Glutamatergic neuron (in vitro differentiated cells): ENCODE measurements at regions not wholly inside any gene's neighbourhood (a gene's known extent, or its start where the extent isn't known, plus 50 kb on each side); places are given as distances from the start of the nearest gene placed in this dataset.

Source experiments
- DNase-seq: peaks from one replicate; pipeline ENCODE4 v3.0.0; 2022
- H3K27ac Mint-ChIP-seq: one replicate; pipeline ENCODE4 v1.8.0; 2020; ENCODE audit warnings: mild to moderate bottlenecking, mixed read lengths, inconsistent platforms; ENCODE audit not compliant: unreplicated experiment
- H3K27me3 Mint-ChIP-seq: one replicate; pipeline ENCODE4 v1.8.0; 2020; ENCODE audit warnings: mild to moderate bottlenecking, moderate library complexity, mixed read lengths, inconsistent platforms; ENCODE audit not compliant: unreplicated experiment
- H3K36me3 Mint-ChIP-seq: one replicate; pipeline ENCODE4 v1.8.0; 2020; ENCODE audit warnings: mild to moderate bottlenecking, mixed read lengths, inconsistent platforms; ENCODE audit not compliant: unreplicated experiment
- H3K4me1 Mint-ChIP-seq: one replicate; pipeline ENCODE4 v1.8.0; 2020; ENCODE audit warnings: mild to moderate bottlenecking, low read depth, mixed read lengths, inconsistent platforms; ENCODE audit not compliant: unreplicated experiment
- H3K4me3 Mint-ChIP-seq: one replicate; pipeline ENCODE4 v1.8.0; 2020; ENCODE audit warnings: mild to moderate bottlenecking, mixed read lengths, inconsistent platforms; ENCODE audit not compliant: unreplicated experiment
- H3K9me3 Mint-ChIP-seq: one replicate; pipeline ENCODE4 v1.8.0; 2020; ENCODE audit warnings: mild to moderate bottlenecking, moderate library complexity, mixed read lengths, inconsistent platforms; ENCODE audit not compliant: unreplicated experiment
- TF ChIP-seq, protein P1 (sequence below): fragments of 200-600 bp; sonication (generic); IDR thresholded peaks from one replicate; pipeline ENCODE4 v1.5.0; 2021; ENCODE audit not compliant: partially characterized antibody, unreplicated experiment

DNA sequence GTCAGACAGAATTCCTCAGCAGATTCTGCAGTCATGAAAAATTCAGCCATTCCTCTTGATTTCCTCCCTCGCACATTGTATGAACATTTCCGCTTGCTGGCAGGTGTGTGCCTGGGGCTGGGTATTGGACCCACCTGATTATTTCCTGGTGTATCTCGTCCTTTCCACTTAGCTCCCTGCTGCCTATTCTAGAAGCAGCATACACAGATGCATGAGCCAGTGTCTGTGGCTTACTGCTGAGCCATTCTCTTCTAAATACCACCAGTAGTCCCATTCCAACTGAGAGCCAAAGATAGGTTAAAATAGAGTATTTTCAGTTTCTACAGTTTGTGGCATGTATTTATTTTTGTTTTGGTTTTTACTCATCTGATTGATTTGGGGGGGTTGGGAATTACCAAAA, 270.1 kb upstream of the AKR1E2 start:
- no peak for DNase-seq
- Mint-ChIP-seq H3K4me3 (no peak overlapping the region), H3K36me3 (no peaks in the 10 kb centered on the region), H3K27ac (no peak overlapping the region), H3K9me3 (no peaks in the 10 kb centered on the region), H3K27me3 (no peaks in the 10 kb centered on the region), H3K4me1 (no peaks in the 10 kb centered on the region)
- TF ChIP-seq, protein P1, sequence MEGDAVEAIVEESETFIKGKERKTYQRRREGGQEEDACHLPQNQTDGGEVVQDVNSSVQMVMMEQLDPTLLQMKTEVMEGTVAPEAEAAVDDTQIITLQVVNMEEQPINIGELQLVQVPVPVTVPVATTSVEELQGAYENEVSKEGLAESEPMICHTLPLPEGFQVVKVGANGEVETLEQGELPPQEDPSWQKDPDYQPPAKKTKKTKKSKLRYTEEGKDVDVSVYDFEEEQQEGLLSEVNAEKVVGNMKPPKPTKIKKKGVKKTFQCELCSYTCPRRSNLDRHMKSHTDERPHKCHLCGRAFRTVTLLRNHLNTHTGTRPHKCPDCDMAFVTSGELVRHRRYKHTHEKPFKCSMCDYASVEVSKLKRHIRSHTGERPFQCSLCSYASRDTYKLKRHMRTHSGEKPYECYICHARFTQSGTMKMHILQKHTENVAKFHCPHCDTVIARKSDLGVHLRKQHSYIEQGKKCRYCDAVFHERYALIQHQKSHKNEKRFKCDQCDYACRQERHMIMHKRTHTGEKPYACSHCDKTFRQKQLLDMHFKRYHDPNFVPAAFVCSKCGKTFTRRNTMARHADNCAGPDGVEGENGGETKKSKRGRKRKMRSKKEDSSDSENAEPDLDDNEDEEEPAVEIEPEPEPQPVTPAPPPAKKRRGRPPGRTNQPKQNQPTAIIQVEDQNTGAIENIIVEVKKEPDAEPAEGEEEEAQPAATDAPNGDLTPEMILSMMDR, result no peak

DNA sequence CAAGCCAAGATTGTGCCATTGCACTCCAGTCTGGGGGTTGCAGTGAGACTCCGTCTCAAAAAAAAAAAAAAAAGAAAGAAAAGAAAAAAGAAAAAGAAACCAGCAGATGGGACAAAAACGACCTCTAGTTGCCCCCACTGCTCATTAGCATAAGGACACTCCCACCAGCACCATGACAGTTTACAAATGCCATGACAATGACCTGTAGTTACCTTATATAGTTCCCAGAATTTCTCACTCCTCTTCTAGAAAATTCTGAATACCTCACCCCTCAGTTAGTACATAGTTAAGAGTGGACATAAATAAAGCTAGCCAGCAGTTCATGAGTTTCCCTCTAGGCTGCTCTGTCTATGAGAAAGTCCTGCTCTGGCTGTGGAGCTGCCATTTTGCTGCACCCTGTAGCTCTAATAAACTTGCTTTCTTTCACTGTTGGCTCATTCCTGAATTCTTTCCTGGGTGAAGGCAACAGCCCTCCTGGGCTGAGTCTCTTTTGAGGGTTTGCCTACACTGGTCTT, 276.8 kb upstream of the AKR1E2 start:
- TF ChIP-seq, protein P1, result no peak

DNA sequence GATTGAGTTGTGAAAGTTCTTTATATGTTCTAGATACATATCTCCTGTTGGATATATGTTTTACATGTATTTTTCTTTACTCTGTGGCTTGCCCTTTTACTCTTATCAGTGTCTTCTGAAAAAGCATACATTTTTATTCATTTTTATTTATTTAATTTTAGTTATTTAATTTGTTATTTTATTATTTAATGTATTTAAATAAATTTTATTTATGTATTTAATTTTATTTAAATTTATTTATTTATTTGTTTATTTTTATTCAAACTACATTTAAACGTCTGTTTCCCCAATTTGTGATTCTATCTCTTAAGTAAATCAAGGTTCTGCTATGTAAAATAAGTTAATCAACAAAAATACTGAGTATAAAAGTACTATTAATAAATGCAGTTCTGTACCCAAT, 279.1 kb upstream of the AKR1E2 start:
- Mint-ChIP-seq H3K4me3 (no peak overlapping the region), H3K27me3 (no peaks in the 10 kb centered on the region), H3K36me3 (no peaks in the 10 kb centered on the region), H3K4me1 (peaks cover 10% of the 10 kb centered on the region), H3K9me3 (no peaks in the 10 kb centered on the region), H3K27ac (no peak overlapping the region)
- DNase-seq, result no peak
- TF ChIP-seq, protein P1, result no peak

More for the DNA sequence above, 276.8 kb upstream of the AKR1E2 start:
- no peak for DNase-seq
- no peak overlapping the region for H3K27ac Mint-ChIP-seq
- H3K27me3 Mint-ChIP-seq, result no peaks in the 10 kb centered on the region
- H3K36me3 Mint-ChIP-seq, result no peaks in the 10 kb centered on the region
- no peaks in the 10 kb centered on the region for H3K9me3 Mint-ChIP-seq
- H3K4me1 Mint-ChIP-seq, result peaks cover 10% of the 10 kb centered on the region
- no peak overlapping the region for H3K4me3 Mint-ChIP-seq

DNA sequence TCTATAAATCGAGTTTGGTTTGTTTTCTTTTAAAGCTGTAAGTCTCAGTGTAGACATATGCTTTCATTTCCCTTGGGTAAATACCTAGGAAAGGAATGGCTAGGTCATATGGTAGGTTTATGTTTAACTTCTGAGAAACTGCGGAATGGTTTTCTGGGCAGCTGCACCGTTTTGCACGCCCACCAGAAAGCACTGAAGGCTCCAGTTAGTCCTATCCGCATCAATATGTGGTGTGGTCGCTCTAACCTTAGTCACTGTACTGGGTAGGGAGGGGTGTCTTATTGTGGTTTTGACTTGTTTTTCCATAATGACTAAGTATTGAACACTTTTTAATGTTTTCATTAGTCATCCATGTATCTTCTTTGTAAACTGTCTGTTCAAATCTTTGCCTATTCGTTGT, 279.5 kb upstream of the AKR1E2 start:
- DNase-seq, result no peak
- Mint-ChIP-seq H3K4me1 (peaks cover 10% of the 10 kb centered on the region), H3K4me3 (no peak overlapping the region), H3K27me3 (no peaks in the 10 kb centered on the region), H3K27ac (no peak overlapping the region), H3K9me3 (no peaks in the 10 kb centered on the region), H3K36me3 (no peaks in the 10 kb centered on the region)
- TF ChIP-seq, protein P1, result no peak

DNA sequence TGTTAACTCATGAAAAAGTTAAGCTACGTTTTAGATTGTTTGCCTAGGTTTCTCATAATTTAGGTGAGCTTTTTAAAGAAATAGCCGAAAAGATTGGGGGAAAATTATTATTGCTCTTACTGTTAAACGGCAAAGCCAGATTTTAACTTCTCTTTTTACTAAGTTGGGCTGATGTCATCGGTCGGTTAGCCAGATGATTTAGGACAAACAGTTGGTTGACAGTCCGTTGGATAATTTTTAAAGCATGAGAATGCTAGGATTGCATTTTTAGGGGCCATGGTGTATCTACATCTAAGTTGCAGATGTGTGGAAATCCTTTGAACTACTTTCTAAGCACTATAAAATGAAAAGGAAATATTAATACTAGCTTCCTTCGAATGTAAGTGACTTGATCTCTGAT, 280.9 kb upstream of the AKR1E2 start:
- TF ChIP-seq, protein P1, result no peak
- no peaks in the 10 kb centered on the region for H3K36me3 Mint-ChIP-seq
- no peak overlapping the region for H3K27ac Mint-ChIP-seq
- no peaks in the 10 kb centered on the region for H3K27me3 Mint-ChIP-seq
- H3K4me1 Mint-ChIP-seq, result peaks cover 10% of the 10 kb centered on the region
- H3K9me3 Mint-ChIP-seq, result no peaks in the 10 kb centered on the region
- no peak overlapping the region for H3K4me3 Mint-ChIP-seq
- no peak for DNase-seq
